GM18498 (cell line): ENCODE measurements at regions not wholly inside any gene's neighbourhood (a gene's known extent, or its start where the extent isn't known, plus 50 kb on each side); places are given as distances from the start of the nearest gene placed in this dataset.

ENCODE experiments used
- ATAC-seq: cut with Tn5 transposase; IDR thresholded peaks from one replicate; pipeline ENCODE4 v1.9.1; 2021; ENCODE audit warnings: mild to moderate bottlenecking, moderate library complexity; ENCODE audit not compliant: unreplicated experiment

DNA sequence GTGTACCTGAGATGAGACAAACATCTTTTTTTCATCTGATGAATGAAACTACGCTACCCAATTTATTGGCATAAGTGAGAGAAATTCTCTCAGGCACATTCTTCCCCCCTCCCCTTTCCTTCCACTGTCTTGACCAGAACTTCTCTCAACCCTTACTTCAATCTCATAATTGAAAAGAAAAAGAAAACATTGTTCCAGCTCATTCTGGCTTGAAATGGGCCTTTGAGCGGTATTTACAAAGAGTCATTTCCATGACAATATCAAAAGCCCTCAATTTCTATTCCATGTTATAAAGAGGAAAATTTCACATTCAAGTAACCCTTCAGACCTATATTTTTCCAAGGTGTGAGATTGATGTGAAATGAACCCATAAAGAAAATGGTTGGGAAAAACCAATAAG lies 145.9 kb downstream of the PCSK1 start:
- ATAC-seq: no peak

DNA sequence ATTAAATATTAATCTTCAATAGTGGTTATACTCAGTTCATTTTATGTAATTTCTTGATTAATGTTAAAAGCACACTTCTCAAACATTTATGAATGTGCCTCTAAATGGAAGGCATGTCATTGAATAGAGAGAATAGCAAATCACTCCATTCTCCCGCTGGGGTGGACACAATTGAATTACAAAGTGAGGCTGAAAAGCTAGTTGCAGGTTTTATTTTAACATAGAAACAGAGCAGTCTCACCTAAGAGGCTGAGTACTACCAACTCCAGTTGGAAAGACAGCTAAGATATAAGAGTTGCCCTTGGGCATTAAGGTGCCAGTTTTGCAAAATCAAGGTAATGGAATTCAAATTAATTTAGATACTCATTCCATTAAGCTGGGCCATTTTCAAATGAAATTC lies 147.2 kb downstream of the PCSK1 start:
- no peak for ATAC-seq

DNA sequence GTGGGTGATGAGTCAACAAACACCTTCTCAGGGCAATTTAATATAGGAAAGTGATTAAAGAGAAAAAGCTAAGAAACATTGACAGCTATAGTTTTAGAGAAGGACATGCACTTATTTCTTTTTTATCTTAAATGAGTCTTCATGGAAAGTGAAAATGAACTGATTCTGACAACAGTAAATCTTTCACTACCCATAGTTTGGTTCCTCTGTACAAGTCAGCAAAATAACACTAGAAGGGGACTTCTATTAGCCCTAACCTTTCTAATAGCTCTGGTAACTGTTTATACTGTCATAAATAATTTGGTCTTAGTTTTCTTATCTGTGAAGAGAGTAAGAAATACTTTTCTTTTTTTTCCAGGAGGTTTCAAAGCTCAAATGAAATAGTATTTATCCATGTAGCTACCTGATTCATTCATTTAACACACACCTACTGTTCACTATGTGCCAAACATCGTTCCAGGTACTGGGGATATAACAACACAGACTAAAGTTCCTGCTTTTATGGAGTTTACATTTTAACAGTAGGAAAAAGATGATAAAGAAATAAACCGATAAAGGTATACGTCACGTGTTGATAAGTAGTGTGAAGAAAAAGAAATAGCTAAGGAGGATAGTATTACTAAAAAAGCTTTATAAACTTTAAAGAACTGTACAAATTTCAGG lies 148.2 kb downstream of the PCSK1 start:
- no peak for ATAC-seq

DNA sequence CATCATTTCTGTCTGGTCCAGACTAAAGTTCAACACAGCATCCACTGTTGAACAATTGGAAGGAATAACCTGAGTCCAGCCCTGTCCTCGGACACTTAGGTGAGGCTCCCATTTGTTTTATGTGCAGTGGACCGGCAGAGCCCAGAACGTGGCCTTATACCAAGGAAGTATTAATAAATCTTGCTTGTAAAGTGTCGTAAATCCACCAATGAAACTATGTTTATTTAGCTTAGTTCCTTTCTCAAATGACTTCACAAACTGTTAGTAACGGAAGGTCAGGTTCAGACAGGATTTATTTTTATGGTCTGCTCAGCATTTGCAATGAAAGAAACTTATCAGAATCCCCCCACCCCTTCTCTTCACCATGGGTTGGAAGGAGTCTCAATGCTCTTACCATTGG lies 149.5 kb downstream of the PCSK1 start:
- ATAC-seq: no peak

DNA sequence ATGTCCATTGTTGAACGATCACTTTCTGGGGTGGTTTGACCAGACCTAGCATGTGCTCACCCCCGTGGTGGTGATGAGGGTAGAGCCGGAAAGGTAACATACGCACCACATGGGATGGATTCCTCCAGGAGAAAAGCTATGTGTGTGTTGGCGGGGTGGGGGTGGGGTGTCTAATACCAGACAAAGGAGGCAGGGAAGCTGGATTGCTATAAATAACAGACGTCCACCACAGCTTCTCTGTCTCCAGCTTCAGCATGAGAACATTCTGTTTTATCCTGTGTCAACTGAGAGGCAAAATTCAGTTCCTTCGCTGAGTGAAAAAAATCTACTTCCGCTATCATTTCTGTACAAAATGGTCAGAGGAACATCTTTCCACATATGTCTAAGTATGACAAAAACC lies 151.0 kb downstream of the PCSK1 start:
- ATAC-seq: no peak

DNA sequence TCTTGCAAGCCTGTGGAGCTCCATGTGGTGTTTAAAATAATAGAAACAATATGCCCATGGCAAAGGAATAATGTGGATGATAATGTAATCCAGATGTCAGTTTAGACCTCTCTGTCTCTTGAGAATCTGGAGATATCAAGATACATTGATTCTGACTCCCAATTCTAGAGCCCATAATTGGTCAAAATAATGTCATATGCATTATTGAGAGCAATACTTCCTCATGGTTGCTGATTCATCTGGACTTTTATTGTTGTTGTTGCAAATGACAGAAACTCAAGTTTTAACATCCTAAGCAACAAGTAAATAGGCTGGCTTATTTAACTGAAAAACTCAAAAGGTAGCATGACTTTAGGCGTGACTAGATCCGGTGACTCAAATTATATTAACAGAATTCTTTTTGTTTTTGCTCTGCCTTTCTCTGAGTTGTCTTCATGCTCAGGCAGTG lies 152.1 kb downstream of the PCSK1 start:
- no peak for ATAC-seq

DNA sequence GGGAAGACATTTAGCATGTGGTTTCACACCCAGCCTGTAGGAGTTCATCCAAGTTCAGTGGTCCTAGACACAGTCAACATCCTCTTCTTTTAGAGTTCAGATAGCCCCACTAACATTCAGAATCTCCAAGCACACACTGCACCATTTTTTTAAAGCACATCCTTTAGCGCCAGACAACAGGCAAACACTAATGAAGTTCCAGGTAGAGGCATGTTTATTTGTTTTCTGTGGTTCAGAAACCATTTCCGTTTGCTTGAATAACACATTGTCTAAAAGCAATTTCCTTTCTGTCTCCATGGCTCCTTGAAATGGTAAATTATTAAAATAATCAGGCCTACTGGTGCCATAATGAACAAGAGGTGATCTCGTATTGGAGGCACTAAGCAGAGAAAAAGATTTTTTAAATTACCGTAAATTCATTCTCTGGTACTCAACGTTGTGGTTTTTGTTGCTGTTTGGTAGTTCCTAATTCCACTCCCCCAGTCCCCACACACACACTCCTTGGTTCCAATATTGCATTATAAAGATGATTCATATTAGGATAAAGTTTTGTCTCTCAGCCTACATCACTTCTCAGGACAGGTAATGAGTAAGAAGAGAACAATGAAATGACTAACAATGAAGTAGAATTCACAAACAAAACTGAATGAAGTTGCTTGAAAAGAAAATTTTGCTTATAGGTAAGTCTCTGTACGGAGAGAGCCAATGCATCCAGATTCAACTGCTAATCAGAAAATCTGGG lies 153.1 kb downstream of the PCSK1 start:
- peak; percentile 67 for ATAC-seq

DNA sequence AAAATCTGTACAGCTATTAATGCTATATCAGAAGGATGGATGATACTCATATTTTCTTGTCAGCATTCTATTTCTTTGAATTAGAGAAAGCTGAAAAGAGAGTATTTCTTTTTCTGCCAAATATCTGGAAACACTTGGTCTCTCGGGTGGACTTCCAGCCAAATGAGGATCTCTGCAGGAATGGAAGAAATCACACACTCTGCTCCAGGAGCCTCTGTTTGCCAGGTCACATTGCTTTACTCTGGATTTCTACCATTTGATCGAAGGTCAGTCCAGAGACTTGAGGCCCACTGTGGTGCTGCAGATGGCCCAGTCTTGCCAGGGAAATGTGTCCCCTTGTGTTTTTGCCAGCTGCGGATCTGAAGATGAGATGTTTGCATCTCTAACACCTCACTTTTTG lies 154.1 kb downstream of the PCSK1 start:
- ATAC-seq: no peak

DNA sequence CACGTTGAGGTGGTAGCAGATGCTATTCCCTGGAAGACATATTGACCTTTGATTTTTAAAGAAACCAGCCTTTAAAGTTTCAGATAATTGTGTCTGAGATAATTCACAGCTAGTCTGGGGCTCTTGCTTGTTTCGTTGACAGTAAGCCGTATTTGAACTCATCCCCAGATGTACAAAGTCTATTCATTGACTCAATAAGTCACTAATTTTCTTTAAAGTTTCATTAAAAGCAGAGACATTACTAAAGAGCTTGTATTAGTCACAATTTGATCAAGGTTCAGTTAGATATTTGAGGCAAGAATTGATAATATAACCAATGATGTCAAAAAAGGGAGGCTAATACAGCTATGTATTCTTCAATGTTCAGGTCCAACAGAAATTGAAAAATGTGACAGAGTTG lies 158.0 kb downstream of the PCSK1 start:
- ATAC-seq: no peak

DNA sequence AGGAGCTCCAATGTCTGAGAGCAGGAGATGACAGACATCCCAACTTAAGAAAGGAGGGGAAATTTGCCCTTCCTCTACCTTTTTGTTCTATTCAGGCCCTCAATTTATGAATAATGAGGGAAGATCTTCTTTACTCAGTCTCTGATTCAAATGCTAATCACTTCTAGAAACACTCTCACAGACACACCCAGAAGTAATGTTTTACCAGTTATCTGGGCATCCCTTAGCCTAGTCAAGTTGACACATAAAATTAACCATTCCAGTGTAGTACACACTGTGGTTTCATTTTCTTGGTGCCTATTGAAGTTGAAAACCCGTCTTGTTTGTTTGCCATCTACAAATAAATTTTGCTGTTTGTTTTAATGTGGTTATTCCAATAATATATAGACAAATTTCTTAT lies 167.6 kb downstream of the PCSK1 start:
- ATAC-seq: no peak

DNA sequence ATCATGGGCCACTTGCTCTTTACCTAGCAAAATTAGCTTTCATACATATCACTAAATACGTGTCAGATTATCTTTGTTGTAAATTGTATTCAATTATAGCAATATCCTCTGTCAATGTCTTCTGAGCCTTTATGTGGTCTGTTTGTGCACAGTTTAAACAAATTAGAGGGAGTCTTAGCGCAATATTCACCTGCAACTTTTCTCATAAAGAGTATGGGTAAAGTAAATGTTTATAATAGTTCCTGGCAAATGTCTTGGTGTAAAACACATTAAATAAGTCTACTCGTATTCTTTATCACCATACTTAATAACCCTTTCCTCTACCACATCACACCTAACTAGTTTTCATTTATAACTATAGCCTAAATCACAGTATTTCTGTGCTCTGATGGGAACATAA lies 169.0 kb downstream of the PCSK1 start:
- no peak for ATAC-seq

DNA sequence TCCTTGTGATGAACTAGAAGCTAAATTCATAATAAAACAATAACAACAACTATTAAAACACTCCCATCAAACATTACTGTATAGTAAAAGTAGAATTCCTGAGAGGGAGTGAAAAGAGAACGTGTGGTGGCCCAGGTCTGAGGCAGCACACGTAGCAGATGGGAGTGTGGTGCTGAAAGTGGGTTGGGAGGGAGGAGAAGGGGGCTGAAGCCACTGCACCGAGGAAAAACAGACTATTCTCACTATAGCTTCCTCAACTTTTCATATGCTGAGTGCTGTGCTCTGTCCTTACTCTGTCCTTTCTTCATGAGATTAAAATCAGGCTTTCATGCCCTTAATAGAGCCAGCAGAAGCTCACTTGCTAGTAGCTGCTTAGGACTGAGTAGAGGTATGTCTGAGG lies 170.9 kb downstream of the PCSK1 start:
- ATAC-seq: no peak

DNA sequence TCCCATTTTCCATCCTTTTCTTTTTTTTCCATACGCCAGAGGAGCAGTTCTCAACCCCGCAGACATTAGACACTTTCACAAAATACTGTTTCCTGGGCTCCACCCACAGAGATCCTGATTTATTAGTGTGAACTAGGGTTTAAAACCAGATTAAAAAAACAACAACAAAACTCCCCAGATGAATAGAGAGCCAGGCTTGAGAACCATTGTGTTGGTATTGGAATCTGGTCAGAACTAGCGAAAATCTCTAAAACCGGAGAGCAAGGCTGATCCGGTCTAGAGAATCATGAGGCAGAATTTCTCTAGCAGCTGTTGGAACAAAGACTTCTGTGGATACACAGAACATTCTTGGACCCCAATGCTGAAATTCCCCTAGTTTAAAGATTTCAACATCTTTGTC lies 173.0 kb downstream of the PCSK1 start:
- ATAC-seq: no peak

DNA sequence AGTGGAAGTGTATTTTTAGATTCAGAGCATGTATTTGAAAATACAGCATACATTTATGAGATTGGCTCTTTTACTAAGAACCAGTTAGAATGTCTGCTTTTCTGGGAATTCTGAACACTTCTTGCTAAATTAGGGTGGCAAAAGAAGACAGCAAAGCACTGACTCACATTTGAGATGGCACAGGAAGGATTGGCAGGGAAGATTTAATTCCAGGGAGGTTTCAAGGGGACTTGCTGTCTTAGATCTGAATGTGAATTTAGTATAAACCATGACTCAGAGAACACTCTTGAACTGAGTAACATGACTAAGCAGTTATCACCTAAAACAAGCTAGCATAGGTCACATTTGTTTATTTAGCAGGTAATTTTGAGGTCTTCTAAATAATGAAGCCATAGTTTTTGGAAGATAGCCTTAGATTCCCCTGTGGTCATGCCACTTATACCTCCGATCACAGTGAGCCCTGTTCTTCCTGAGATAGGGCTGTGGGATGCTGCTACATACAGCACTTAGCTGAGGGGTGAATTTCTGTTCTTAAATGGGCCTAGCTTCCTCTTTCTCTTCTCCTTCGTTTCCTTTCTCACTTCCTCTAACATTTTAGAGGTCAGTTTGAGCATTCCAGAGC lies 173.8 kb downstream of the PCSK1 start:
- ATAC-seq: peak; percentile 68

DNA sequence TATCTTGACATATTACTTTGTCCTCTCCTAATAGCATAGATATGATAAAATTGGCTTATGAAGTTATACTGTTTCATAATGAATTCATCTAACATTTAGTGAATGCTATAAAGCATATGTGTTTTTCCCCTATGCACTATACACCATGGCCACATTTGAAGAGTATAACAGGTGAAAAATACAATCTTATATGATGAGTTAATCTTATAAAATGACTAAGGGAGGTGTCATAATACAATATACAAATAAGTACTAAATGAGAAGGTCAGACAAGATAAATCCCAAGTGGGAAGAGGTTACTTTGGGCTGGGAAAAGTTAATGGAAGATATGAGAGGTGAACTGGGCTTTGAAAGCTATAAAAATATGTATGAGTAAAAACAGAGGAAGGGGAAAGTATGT lies 174.4 kb downstream of the PCSK1 start:
- ATAC-seq: no peak

DNA sequence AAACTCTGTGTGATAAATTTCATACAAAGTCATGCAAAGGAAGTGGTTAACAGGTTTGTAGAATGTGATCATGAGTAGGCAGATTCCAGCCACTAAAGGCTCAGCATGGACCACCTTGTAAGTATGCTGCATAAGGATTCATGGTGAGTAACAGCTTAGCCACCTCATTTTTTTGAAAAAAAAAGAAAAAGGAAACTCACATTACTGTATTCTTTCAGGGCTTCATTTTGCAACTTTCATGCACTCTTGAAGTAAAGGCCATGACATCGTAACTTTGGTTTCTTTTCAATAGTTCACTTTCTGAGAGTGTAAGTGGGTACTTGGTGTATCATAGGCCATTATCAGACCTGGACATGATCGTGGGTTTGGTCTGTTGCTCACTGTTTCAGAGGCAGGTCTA lies 175.1 kb downstream of the PCSK1 start:
- ATAC-seq: no peak

DNA sequence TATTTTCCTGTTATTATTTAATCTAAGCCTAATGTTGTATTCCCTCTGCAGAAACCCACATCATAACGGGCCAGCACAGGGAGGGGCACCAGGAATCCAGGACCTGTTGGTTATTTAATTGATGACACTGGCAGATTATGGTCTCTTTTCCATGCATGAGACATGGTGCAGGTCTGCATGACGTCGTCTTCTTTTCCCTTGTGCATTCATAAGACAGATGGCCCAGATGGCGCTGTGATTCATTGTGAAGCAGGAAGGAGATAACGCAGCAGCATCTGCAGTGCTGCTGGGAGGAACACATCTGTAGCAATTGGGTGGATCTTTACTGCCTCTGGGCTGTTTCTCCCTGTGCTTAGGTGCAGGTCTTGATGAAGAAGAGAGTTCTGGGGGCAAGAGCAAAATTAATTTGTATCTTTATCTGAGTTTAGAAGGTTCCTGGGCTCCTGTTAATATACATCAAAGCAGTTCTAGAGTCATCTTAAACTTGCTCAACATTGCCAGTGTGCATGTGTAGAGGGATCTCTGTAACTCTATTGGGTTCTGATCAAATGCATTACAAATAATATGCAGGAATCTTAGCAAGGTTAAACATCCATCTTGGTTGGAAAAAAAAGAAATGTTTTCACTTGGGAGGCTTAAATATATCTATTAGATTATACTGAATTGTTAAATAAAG lies 176.1 kb downstream of the PCSK1 start:
- ATAC-seq: peak; percentile 69

DNA sequence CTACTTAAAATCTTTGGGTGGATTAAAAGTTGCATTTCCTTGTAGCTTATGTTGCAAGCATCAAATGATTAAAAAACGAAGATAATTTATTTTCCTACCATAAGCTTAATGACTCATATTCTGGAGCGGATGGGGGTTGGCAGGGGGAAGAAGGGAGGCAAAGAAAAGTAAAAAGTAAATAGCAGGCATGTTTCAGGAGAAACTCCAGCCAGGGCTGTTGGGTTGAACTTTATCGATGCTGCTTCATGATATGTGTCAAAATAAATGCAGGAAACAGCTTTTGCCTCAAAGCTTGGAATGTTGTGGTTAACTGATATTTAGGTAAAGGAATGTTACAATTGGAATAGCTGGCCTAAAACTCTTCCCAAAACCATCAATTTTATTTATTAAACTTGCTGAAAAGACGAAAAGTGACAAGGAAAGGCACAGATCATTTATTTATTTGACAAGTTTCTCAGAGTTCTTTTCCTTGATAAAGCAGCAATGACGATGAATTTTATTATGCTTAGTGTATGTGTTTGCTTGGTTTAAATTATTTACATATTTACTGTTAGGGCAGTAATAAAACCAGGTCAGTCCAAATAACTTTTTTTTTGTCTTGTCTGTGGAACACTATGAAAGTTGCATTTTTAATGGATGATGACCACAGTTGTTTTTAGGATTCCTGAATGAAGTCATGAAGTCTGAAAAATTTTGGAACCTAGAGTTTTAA lies 177.9 kb downstream of the PCSK1 start:
- no peak for ATAC-seq

DNA sequence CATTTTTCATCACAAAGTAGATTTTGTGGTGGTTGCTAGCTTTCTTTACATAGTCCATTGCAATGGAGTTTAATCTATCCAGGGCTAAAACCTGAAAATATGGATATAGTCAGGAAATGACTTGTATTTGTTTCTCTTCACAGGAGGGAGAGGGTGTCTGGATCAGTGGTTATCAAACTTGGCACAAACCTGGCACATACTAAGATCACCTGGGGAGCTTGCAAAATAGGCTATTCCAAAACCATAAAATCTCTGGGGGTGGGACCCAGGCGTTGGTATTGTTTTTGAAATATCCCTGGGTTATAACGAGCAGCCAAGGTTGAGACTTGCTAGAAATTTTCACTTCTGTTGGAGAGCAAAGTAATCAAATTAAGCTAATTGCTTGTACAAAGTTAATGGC lies 179.9 kb downstream of the PCSK1 start:
- no peak for ATAC-seq

DNA sequence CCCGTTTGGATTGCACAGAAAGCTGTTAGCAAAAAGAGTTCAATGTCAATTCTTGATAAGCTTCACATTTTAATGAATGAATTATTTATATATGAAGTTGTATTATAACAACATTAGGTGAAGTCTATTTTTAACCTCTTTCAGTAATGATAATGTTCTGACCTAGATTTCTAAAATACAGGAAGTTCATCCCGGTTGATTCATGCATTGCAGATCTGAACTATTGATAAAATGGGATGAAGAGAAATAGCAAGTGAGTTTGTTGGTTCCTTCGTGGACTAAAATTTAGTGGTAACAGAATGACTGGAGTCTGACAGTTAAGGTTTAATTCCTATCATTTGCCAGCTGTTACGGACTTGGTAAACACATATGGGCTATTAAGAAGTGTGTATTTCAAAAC lies 180.5 kb downstream of the PCSK1 start:
- no peak for ATAC-seq

DNA sequence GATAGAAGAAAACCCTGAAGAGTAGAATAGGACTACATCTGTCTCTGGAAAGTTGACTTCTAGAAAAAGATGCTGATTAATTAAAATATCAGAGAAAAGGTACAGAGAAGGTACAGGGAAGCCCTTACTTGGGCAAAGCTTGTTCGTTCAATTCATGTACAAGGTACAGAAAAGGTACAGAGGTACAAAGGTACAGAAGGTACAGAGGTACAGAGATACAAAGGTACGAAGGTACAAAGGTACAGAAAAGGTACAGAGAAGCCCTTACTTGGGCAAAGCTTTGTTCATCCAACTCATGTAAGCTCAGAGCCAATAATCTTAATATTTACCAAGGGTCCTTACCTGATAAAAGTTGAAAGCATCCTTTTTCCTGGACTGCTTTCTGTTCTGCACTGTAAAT lies 182.3 kb downstream of the PCSK1 start:
- no peak for ATAC-seq
